ENCODE measurements at regions not wholly inside any gene's neighbourhood (a gene's known extent, or its start where the extent isn't known, plus 50 kb on each side); places are given as distances from the start of the nearest gene placed in this dataset.
"Not testable (repeated sequence)": the region's sequence is repeated elsewhere in the genome, so short reads cannot be mapped to it uniquely, and the experiment has no call there.

- no peak for DNase-seq (ENCODE audit: low read depth, low spot score)
Measured at GRCh38 chr5:153365547-153365946, 124.9 kb upstream of the GRIA1 start.

GRCh38 chr5:153367466-153367865 is 123.0 kb upstream of the GRIA1 start:
- DNase-seq (ENCODE audit: low read depth, low spot score), result no peak
- no peak overlapping the region for H3K4me3 ChIP-seq (ENCODE audit: low read length)

More at GRCh38 chr5:153365547-153365946, 124.9 kb upstream of the GRIA1 start:
- H3K4me3 ChIP-seq (ENCODE audit: low read length), result no peak overlapping the region

GRCh38 chr5:153372425-153373129 is 117.9 kb upstream of the GRIA1 start:
- H3K4me3 ChIP-seq (ENCODE audit: low read length), result no peak overlapping the region
- DNase-seq (ENCODE audit: low read depth, low spot score), result no peak

- H3K4me3 ChIP-seq (ENCODE audit: low read length), result no peak overlapping the region
- no peak for DNase-seq (ENCODE audit: low read depth, low spot score)
Measured at GRCh38 chr5:153373130-153373498, 117.4 kb upstream of the GRIA1 start.

- not testable (repeated sequence) for H3K4me3 ChIP-seq (ENCODE audit: low read length); DNase-seq (ENCODE audit: low read depth, low spot score)
Measured at GRCh38 chr5:153381630-153382029, 108.8 kb upstream of the GRIA1 start.

- no peak overlapping the region for H3K4me3 ChIP-seq (ENCODE audit: low read length)
- no peak for DNase-seq (ENCODE audit: low read depth, low spot score)
Measured at GRCh38 chr5:153390569-153390968, 99.9 kb upstream of the GRIA1 start.

- H3K4me3 ChIP-seq (ENCODE audit: low read length), result no peak overlapping the region
- DNase-seq (ENCODE audit: low read depth, low spot score), result no peak
Measured at GRCh38 chr5:153399595-153399994, 90.9 kb upstream of the GRIA1 start.

GRCh38 chr5:153400931-153401330 is 89.5 kb upstream of the GRIA1 start:
- H3K4me3 ChIP-seq (ENCODE audit: low read length), result no peak overlapping the region
- DNase-seq (ENCODE audit: low read depth, low spot score), result no peak

GRCh38 chr5:153402550-153402949 is 87.9 kb upstream of the GRIA1 start:
- DNase-seq (ENCODE audit: low read depth, low spot score), result no peak
- H3K4me3 ChIP-seq (ENCODE audit: low read length), result no peak overlapping the region

- no peak overlapping the region for H3K4me3 ChIP-seq (ENCODE audit: low read length)
- DNase-seq (ENCODE audit: low read depth, low spot score), result no peak
Measured at GRCh38 chr5:153403470-153403869, 87.0 kb upstream of the GRIA1 start.

- no peak overlapping the region for H3K4me3 ChIP-seq (ENCODE audit: low read length)
- no peak for DNase-seq (ENCODE audit: low read depth, low spot score)
Measured at GRCh38 chr5:153404747-153405146, 85.7 kb upstream of the GRIA1 start.

GRCh38 chr5:153421676-153422075 is 68.8 kb upstream of the GRIA1 start:
- no peak for DNase-seq (ENCODE audit: low read depth, low spot score)
- H3K4me3 ChIP-seq (ENCODE audit: low read length), result no peak overlapping the region

- DNase-seq (ENCODE audit: low read depth, low spot score), result peak; percentile 8
- no peak overlapping the region for H3K4me3 ChIP-seq (ENCODE audit: low read length)
Measured at GRCh38 chr5:153425914-153426313, 64.6 kb upstream of the GRIA1 start.

- no peak for DNase-seq (ENCODE audit: low read depth, low spot score)
- no peak overlapping the region for H3K4me3 ChIP-seq (ENCODE audit: low read length)
Measured at GRCh38 chr5:153429761-153430380, 60.6 kb upstream of the GRIA1 start.

- DNase-seq (ENCODE audit: low read depth, low spot score), result no peak
- H3K4me3 ChIP-seq (ENCODE audit: low read length), result no peak overlapping the region
Measured at GRCh38 chr5:153432583-153432982, 57.9 kb upstream of the GRIA1 start.

GRCh38 chr5:153437251-153437650 is 53.2 kb upstream of the GRIA1 start:
- H3K4me3 ChIP-seq (ENCODE audit: low read length), result no peak overlapping the region
- no peak for DNase-seq (ENCODE audit: low read depth, low spot score)

GRCh38 chr5:153439130-153439529 is 51.3 kb upstream of the GRIA1 start:
- H3K4me3 ChIP-seq (ENCODE audit: low read length), result no peak overlapping the region
- no peak for DNase-seq (ENCODE audit: low read depth, low spot score)

All from Jurkat, Clone E6-1 (cell line).